HCT116 (cell line): ENCODE measurements at regions not wholly inside any gene's neighbourhood (a gene's known extent, or its start where the extent isn't known, plus 50 kb on each side); places are given as distances from the start of the nearest gene placed in this dataset.

Experiments
- CEBPB ChIP-seq: IDR thresholded peaks from 2 replicates; pipeline ENCODE4 v1.6.1; 2012; ENCODE audit warnings: low read depth
- ELF1 ChIP-seq: IDR thresholded peaks from 2 replicates; pipeline ENCODE4 v1.6.1; 2012; ENCODE audit warnings: low read depth, borderline replicate concordance
- EZH2phosphoT487 ChIP-seq: fragments of 200-600 bp; IDR thresholded peaks from 2 replicates; pipeline ENCODE4 v1.6.1; 2018; ENCODE audit warnings: antibody characterized with exemption, borderline replicate concordance
- JUND ChIP-seq: IDR thresholded peaks from 2 replicates; pipeline ENCODE4 v1.6.1; 2012
- POLR2A ChIP-seq: IDR thresholded peaks from 2 replicates; pipeline ENCODE4 v1.7.0; 2011; ENCODE audit warnings: borderline replicate concordance; ENCODE audit not compliant: insufficient read depth, insufficient read length; ENCODE audit errors: extremely low read depth
- SP1 ChIP-seq: IDR thresholded peaks from 2 replicates; pipeline ENCODE4 v1.6.1; 2012; ENCODE audit warnings: low read depth
- TF ChIP-seq, protein P1 (sequence below), 3 experiments: fragments of 200-600 bp in 1 of 3; sonication (generic) in 1 of 3; IDR thresholded peaks in 2 of 3; conservative IDR thresholded peaks in 1 of 3; 2 replicates each; pipeline ENCODE4 v1.5.1; 2012 to 2017; ENCODE audit warnings: low read depth in 2 of 3, low read length in 2 of 3, antibody characterized with exemption in 1 of 3, borderline replicate concordance in 1 of 3, control low read depth in 1 of 3, mild to moderate bottlenecking in 1 of 3, mixed read lengths in 1 of 3, mixed run types in 1 of 3, moderate library complexity in 1 of 3; ENCODE audit not compliant: insufficient read depth in 1 of 3
- TF ChIP-seq, protein P2 (sequence below): IDR thresholded peaks from 2 replicates; pipeline ENCODE4 v1.6.1; 2012

DNA sequence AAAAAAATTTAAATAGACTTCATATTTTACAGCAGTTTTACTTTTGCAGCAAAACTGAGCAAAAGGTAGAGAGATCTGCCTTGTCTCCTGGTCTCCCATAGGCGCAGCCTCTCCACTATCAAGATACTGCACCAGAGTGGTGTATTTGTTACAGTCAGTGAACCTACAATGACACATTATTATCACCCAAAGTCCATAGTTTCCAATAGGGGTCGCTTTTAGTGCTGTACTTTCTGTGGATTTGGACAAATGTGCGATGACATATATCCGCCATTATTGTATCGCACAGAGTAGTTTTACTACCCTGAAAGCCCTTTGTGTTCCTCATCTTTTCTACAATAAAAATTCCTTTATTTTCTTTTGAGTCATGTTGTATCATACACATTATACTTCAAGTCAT, 153.2 kb upstream of the CCDC179 start:
- TF ChIP-seq SP1: no peak
- TF ChIP-seq, protein P1, sequence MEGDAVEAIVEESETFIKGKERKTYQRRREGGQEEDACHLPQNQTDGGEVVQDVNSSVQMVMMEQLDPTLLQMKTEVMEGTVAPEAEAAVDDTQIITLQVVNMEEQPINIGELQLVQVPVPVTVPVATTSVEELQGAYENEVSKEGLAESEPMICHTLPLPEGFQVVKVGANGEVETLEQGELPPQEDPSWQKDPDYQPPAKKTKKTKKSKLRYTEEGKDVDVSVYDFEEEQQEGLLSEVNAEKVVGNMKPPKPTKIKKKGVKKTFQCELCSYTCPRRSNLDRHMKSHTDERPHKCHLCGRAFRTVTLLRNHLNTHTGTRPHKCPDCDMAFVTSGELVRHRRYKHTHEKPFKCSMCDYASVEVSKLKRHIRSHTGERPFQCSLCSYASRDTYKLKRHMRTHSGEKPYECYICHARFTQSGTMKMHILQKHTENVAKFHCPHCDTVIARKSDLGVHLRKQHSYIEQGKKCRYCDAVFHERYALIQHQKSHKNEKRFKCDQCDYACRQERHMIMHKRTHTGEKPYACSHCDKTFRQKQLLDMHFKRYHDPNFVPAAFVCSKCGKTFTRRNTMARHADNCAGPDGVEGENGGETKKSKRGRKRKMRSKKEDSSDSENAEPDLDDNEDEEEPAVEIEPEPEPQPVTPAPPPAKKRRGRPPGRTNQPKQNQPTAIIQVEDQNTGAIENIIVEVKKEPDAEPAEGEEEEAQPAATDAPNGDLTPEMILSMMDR (IDR thresholded peaks at IDR 0.05 in 2 of 3, conservative IDR thresholded peaks at IDR 0.05 in 1 of 3; ENCODE audit: borderline replicate concordance in 1 of 3, insufficient read depth in 1 of 3, low read depth in 2 of 3, low read length in 2 of 3): no peak
- no peak for TF ChIP-seq ELF1
- no peak for TF ChIP-seq CEBPB
- no peak for TF ChIP-seq POLR2A
- TF ChIP-seq, protein P2, sequence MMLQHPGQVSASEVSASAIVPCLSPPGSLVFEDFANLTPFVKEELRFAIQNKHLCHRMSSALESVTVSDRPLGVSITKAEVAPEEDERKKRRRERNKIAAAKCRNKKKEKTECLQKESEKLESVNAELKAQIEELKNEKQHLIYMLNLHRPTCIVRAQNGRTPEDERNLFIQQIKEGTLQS: no peak
- no peak for TF ChIP-seq EZH2phosphoT487
- TF ChIP-seq JUND: no peak
